H9 (cell line): ENCODE measurements at regions not wholly inside any gene's neighbourhood (a gene's known extent, or its start where the extent isn't known, plus 50 kb on each side); places are given as distances from the start of the nearest gene placed in this dataset.

Experiments
- DNase-seq: peaks from one replicate; pipeline ENCODE4 v3.0.0-alpha.2; 2017
- H2AFZ ChIP-seq: one replicate; pipeline ENCODE4 v1.6.1; 2013; ENCODE audit warnings: mild to moderate bottlenecking, low read length, control low read depth, moderate library complexity
- H2AK5ac ChIP-seq: 2 replicates; pipeline ENCODE4 v1.6.1; 2013; ENCODE audit warnings: low read length, control low read depth, mixed read lengths; ENCODE audit not compliant: insufficient read length
- H2BK120ac ChIP-seq: one replicate; pipeline ENCODE4 v1.6.1; 2013; ENCODE audit warnings: low read depth, mild to moderate bottlenecking, low read length, control low read depth, inconsistent platforms; ENCODE audit not compliant: poor library complexity, severe bottlenecking
- H2BK12ac ChIP-seq: 2 replicates; pipeline ENCODE4 v1.6.1; 2013; ENCODE audit warnings: low read length, control low read depth, mixed read lengths, low read depth; ENCODE audit not compliant: insufficient read length
- H2BK15ac ChIP-seq: 2 replicates; pipeline ENCODE4 v1.6.1; 2013; ENCODE audit warnings: low read depth, low read length, control low read depth
- H2BK20ac ChIP-seq: one replicate; pipeline ENCODE4 v1.6.1; 2013; ENCODE audit warnings: low read depth, mild to moderate bottlenecking, low read length, control low read depth, inconsistent platforms; ENCODE audit not compliant: poor library complexity, severe bottlenecking
- H2BK5ac ChIP-seq: 2 replicates; pipeline ENCODE4 v1.6.1; 2013; ENCODE audit warnings: low read length, control low read depth, mixed read lengths; ENCODE audit not compliant: insufficient read length
- H3K14ac ChIP-seq: 2 replicates; pipeline ENCODE4 v1.6.1; 2013; ENCODE audit warnings: low read length, control low read depth; ENCODE audit not compliant: insufficient read depth
- H3K18ac ChIP-seq: 2 replicates; pipeline ENCODE4 v1.6.1; 2013; ENCODE audit warnings: low read depth, mild to moderate bottlenecking, mixed read lengths, low read length, control low read depth; ENCODE audit not compliant: insufficient read length
- H3K23ac ChIP-seq: 2 replicates; pipeline ENCODE4 v1.6.1; 2013; ENCODE audit warnings: low read length, control low read depth, mixed read lengths, low read depth; ENCODE audit not compliant: insufficient read length
- H3K23me2 ChIP-seq: 2 replicates; pipeline ENCODE4 v1.6.1; 2013; ENCODE audit warnings: low read depth, mild to moderate bottlenecking, mixed read lengths, low read length, control low read depth; ENCODE audit not compliant: insufficient read length, poor library complexity, severe bottlenecking
- H3K27ac ChIP-seq: 2 replicates; pipeline ENCODE4 v1.5.1; 2013; ENCODE audit warnings: low read length, control low read depth, mixed read lengths, low read depth; ENCODE audit not compliant: insufficient read length
- H3K27me3 ChIP-seq: 2 replicates; pipeline ENCODE4 v1.6.1; 2013; ENCODE audit warnings: low read length, control low read depth, inconsistent platforms; ENCODE audit not compliant: insufficient read depth
- H3K4ac ChIP-seq: 2 replicates; pipeline ENCODE4 v1.6.1; 2013; ENCODE audit warnings: low read depth, mild to moderate bottlenecking, control low read depth, inconsistent platforms, low read length, moderate library complexity
- H3K4me1 ChIP-seq: 2 replicates; pipeline ENCODE4 v1.6.1; 2013; ENCODE audit warnings: low read length, control low read depth, inconsistent platforms; ENCODE audit not compliant: insufficient read depth
- H3K4me2 ChIP-seq: 2 replicates; pipeline ENCODE4 v1.6.1; 2013; ENCODE audit warnings: low read length, control low read depth, mixed read lengths; ENCODE audit not compliant: insufficient read length, insufficient read depth
- H3K56ac ChIP-seq: 2 replicates; pipeline ENCODE4 v1.6.1; 2013; ENCODE audit warnings: low read depth, mild to moderate bottlenecking, mixed read lengths, low read length, control low read depth; ENCODE audit not compliant: insufficient read length
- H3K79me1 ChIP-seq: 2 replicates; pipeline ENCODE4 v1.6.1; 2013; ENCODE audit warnings: low read depth, mild to moderate bottlenecking, moderate library complexity, low read length, control low read depth, inconsistent platforms; ENCODE audit not compliant: insufficient read depth, poor library complexity, severe bottlenecking
- H3K79me2 ChIP-seq: 2 replicates; pipeline ENCODE4 v1.6.1; 2013; ENCODE audit warnings: low read length, control low read depth, inconsistent platforms; ENCODE audit not compliant: insufficient read depth
- H3K9ac ChIP-seq: 2 replicates; pipeline ENCODE4 v1.6.1; 2013; ENCODE audit warnings: low read length, control low read depth, mixed read lengths; ENCODE audit not compliant: insufficient read length; ENCODE audit errors: extremely low read depth
- H3K9me3 ChIP-seq: one replicate; pipeline ENCODE4 v1.6.1; 2013; ENCODE audit warnings: low read depth, low read length, inconsistent platforms; ENCODE audit not compliant: control insufficient read depth
- H3T11ph ChIP-seq: one replicate; pipeline ENCODE4 v1.6.1; 2013; ENCODE audit warnings: mild to moderate bottlenecking, low read length, control low read depth, inconsistent platforms
- H4K20me1 ChIP-seq: one replicate; pipeline ENCODE4 v1.6.1; 2013; ENCODE audit not compliant: control insufficient read depth, insufficient read length, insufficient read depth
- H4K5ac ChIP-seq: 2 replicates; pipeline ENCODE4 v1.6.1; 2013; ENCODE audit warnings: low read depth, mild to moderate bottlenecking, mixed read lengths, low read length, control low read depth; ENCODE audit not compliant: insufficient read length
- H4K8ac ChIP-seq: replicated peaks from 2 replicates; pipeline ENCODE4 v1.6.1; 2013; ENCODE audit warnings: low read length, control low read depth, mixed read lengths, low read depth; ENCODE audit not compliant: insufficient read length
- H4K91ac ChIP-seq: 2 replicates; pipeline ENCODE4 v1.6.1; 2013; ENCODE audit warnings: low read depth, mild to moderate bottlenecking, moderate library complexity, mixed read lengths, low read length, control low read depth; ENCODE audit not compliant: insufficient read length
- H3K27ac Mint-ChIP-seq, 3 experiments: 2 replicates in 2 of 3; 3 replicates in 1 of 3; pipeline ENCODE4 v1.8.0; 2020 to 2021; ENCODE audit warnings: mixed read lengths in 3 of 3, mild to moderate bottlenecking in 1 of 3, moderate library complexity in 1 of 3
- H3K27me3 Mint-ChIP-seq: 2 replicates; pipeline ENCODE4 v1.8.0; 2021; ENCODE audit warnings: low read depth, mild to moderate bottlenecking, moderate library complexity, mixed read lengths
- H3K36me3 Mint-ChIP-seq, 3 experiments: 2 replicates in 2 of 3; 3 replicates in 1 of 3; pipeline ENCODE4 v1.8.0; 2020 to 2021; ENCODE audit warnings: low read depth in 3 of 3, mixed read lengths in 3 of 3; ENCODE audit not compliant: insufficient read depth in 1 of 3
- H3K4me1 Mint-ChIP-seq, 2 experiments: 2 replicates each; pipeline ENCODE4 v1.8.0; 2020; ENCODE audit warnings: mixed read lengths in 2 of 2
- H3K4me3 Mint-ChIP-seq, 2 experiments: 2 replicates in 1 of 2; 3 replicates in 1 of 2; pipeline ENCODE4 v1.8.0; 2020 to 2021; ENCODE audit warnings: mild to moderate bottlenecking in 2 of 2, mixed read lengths in 2 of 2, moderate library complexity in 1 of 2
- H3K9me3 Mint-ChIP-seq, 2 experiments: 2 replicates in 1 of 2; 3 replicates in 1 of 2; pipeline ENCODE4 v1.8.0; 2020; ENCODE audit warnings: mild to moderate bottlenecking in 2 of 2, mixed read lengths in 2 of 2, moderate library complexity in 1 of 2
- CTCF ChIP-seq: fragments of 200-600 bp; sonication (generic); conservative IDR thresholded peaks from 3 replicates; pipeline ENCODE4 v1.8.0; 2021; ENCODE audit warnings: antibody characterized with exemption, mild to moderate bottlenecking
- WGBS: extraction: QIAGEN DNeasy Blood & Tissue Kit; methylation state at CpG from one replicate; pipeline ENCODE4 v1.1.7; 2013; ENCODE audit warnings: missing lambda C conversion rate, low lambda C conversion rate, mixed read lengths; ENCODE audit not compliant: insufficient read length; ENCODE audit errors: extremely low coverage; 5-methylcytosine and 5-hydroxymethylcytosine counted together

GRCh38 chr11:115049796-115050195, 371.5 kb downstream of the NXPE2 start:
- no peak overlapping the region for H2BK15ac ChIP-seq
- H2BK5ac ChIP-seq, result no peak overlapping the region
- H3T11ph ChIP-seq, result no peak overlapping the region
- no peak overlapping the region for H3K4me2 ChIP-seq
- no peak overlapping the region for H2BK12ac ChIP-seq
- H4K5ac ChIP-seq, result no peak overlapping the region
- H3K23ac ChIP-seq, result no peak overlapping the region
- Mint-ChIP-seq H3K4me3 (no peak overlapping the region), H3K9me3 (no peaks in the 10 kb centered on the region; a peak in 1 of 5 replicates), H3K36me3 (peaks cover 0 to 5% (median 0%) of the 10 kb centered on the region in 3 experiments; a peak in 1 of 7 replicates), H3K4me1 (peaks cover 27 to 28% of the 10 kb centered on the region in 2 experiments), H3K27ac (no peak overlapping the region), H3K27me3 (peaks cover 42% of the 10 kb centered on the region)
- no peak overlapping the region for H2BK120ac ChIP-seq
- H3K9ac ChIP-seq, result no peak overlapping the region
- H3K79me2 ChIP-seq, result no peaks in the 10 kb centered on the region
- H4K8ac ChIP-seq, result no peak overlapping the region
- no peaks in the 10 kb centered on the region for H4K20me1 ChIP-seq
- DNase-seq, result no peak
- H3K27ac ChIP-seq, result no peak overlapping the region
- H3K14ac ChIP-seq, result no peak overlapping the region
- no peaks in the 10 kb centered on the region for H3K79me1 ChIP-seq
- no peak overlapping the region for H3K56ac ChIP-seq
- TF ChIP-seq CTCF, result no peak
- no CpG with 5 or more reads among the region's 11 CpGs for WGBS
- no peaks in the 10 kb centered on the region for H3K4me1 ChIP-seq
- no peak overlapping the region for H4K91ac ChIP-seq
- H2AFZ ChIP-seq, result no peak overlapping the region
- no peaks in the 10 kb centered on the region for H3K23me2 ChIP-seq
- no peak overlapping the region for H2BK20ac ChIP-seq
- H3K27me3 ChIP-seq, result no peaks in the 10 kb centered on the region
- H2AK5ac ChIP-seq, result no peak overlapping the region
- H3K18ac ChIP-seq, result no peak overlapping the region
- no peak overlapping the region for H3K4ac ChIP-seq
- no peaks in the 10 kb centered on the region for H3K9me3 ChIP-seq
